OCI-LY1 (cell line): ENCODE measurements at regions not wholly inside any gene's neighbourhood (a gene's known extent, or its start where the extent isn't known, plus 50 kb on each side); places are given as distances from the start of the nearest gene placed in this dataset.

ENCODE experiments used
- H2AFZ ChIP-seq: fragments of 200-600 bp; sonication (generic), shearing (Covaris generic); 2 replicates; pipeline ENCODE4 v1.6.0; 2014; ENCODE audit warnings: antibody characterized with exemption, mild to moderate bottlenecking, low read length
- H3F3A ChIP-seq: fragments of 200-600 bp; sonication (generic), shearing (Covaris generic); 2 replicates; pipeline ENCODE4 v1.6.0; 2014; ENCODE audit warnings: mild to moderate bottlenecking, antibody characterized with exemption, low read length, moderate library complexity; ENCODE audit not compliant: insufficient read depth
- H3K27ac ChIP-seq: fragments of 200-600 bp; sonication (generic); 2 replicates; pipeline ENCODE4 v1.5.1; 2014; ENCODE audit warnings: low read length, mixed run types, mild to moderate bottlenecking, low read depth; ENCODE audit not compliant: poor library complexity, severe bottlenecking
- H3K27me3 ChIP-seq: fragments of 200-600 bp; sonication (generic); 2 replicates; pipeline ENCODE4 v1.6.0; 2014; ENCODE audit warnings: antibody characterized with exemption, mild to moderate bottlenecking, low read length, moderate library complexity; ENCODE audit not compliant: insufficient read depth
- H3K36me3 ChIP-seq: fragments of 200-600 bp; sonication (generic); 2 replicates; pipeline ENCODE4 v1.6.1; 2014; ENCODE audit warnings: mild to moderate bottlenecking, antibody characterized with exemption, low read length, moderate library complexity, mixed read lengths; ENCODE audit not compliant: insufficient read depth
- H3K4me1 ChIP-seq: fragments of 200-600 bp; sonication (generic); 2 replicates; pipeline ENCODE4 v1.5.1; 2014; ENCODE audit warnings: mild to moderate bottlenecking, low read length, moderate library complexity; ENCODE audit not compliant: insufficient read depth, severe bottlenecking
- H3K4me2 ChIP-seq: fragments of 200-600 bp; sonication (generic), shearing (Covaris generic); 2 replicates; pipeline ENCODE4 v1.6.1; 2014; ENCODE audit warnings: low read length
- H3K4me3 ChIP-seq: fragments of 200-600 bp; sonication (generic); 2 replicates; pipeline ENCODE4 v1.5.1; 2014; ENCODE audit warnings: low read length, low read depth, mild to moderate bottlenecking, mixed read lengths; ENCODE audit not compliant: poor library complexity, severe bottlenecking
- H3K79me2 ChIP-seq: fragments of 200-600 bp; shearing (Covaris generic); 2 replicates; pipeline ENCODE4 v1.6.1; 2016; ENCODE audit warnings: mixed run types, low read length, mixed read lengths; ENCODE audit not compliant: insufficient read depth
- H3K9ac ChIP-seq: fragments of 200-600 bp; sonication (generic), shearing (Covaris generic); 2 replicates; pipeline ENCODE4 v1.6.1; 2014; ENCODE audit warnings: mild to moderate bottlenecking, low read length, mixed read lengths
- H3K9me2 ChIP-seq: fragments of 200-600 bp; sonication (generic), shearing (Covaris generic); 2 replicates; pipeline ENCODE4 v1.6.1; 2014; ENCODE audit warnings: low read depth, mild to moderate bottlenecking, low read length, mixed read lengths
- H3K9me3 ChIP-seq: fragments of 200-600 bp; shearing (Covaris generic); 2 replicates; pipeline ENCODE4 v1.6.1; 2014; ENCODE audit warnings: low read length, mixed read lengths
- H4K20me1 ChIP-seq: fragments of 200-600 bp; sonication (generic), shearing (Covaris generic); 2 replicates; pipeline ENCODE4 v1.6.0; 2016; ENCODE audit warnings: mild to moderate bottlenecking, low read length; ENCODE audit not compliant: insufficient read depth
- CTCF ChIP-seq: fragments of 200-600 bp; sonication (generic), shearing (Covaris generic); IDR thresholded peaks from 2 replicates; pipeline ENCODE4 v1.5.1; 2017; ENCODE audit warnings: mild to moderate bottlenecking, antibody characterized with exemption, low read length, moderate library complexity, mixed read lengths
- EZH2 ChIP-seq: fragments of 200-600 bp; sonication (generic), shearing (Covaris generic); IDR thresholded peaks from 2 replicates; pipeline ENCODE4 v1.8.0; 2017; ENCODE audit warnings: borderline replicate concordance, mixed run types, mild to moderate bottlenecking, antibody characterized with exemption, low read length, moderate library complexity, mixed read lengths

- Histone ChIP-seq H3K9me2 (no peaks in the 10 kb centered on the region), H3K4me1 (no peaks in the 10 kb centered on the region), H3K4me3 (no peak overlapping the region), H3K79me2 (no peaks in the 10 kb centered on the region), H3K9me3 (no peaks in the 10 kb centered on the region), H3K9ac (no peak overlapping the region), H3K36me3 (no peaks in the 10 kb centered on the region), H3F3A (no peaks in the 10 kb centered on the region), H3K4me2 (no peak overlapping the region), H4K20me1 (no peaks in the 10 kb centered on the region), H3K27ac (no peak overlapping the region), H2AFZ (no peak overlapping the region), H3K27me3 (no peaks in the 10 kb centered on the region)
- TF ChIP-seq EZH2 (no peak), CTCF (peak; percentile 68)
These were observed 427.5 kb downstream of the VGLL3 start for GRCh38 chr3:86563400-86563970.

- Histone ChIP-seq H3K9me2 (no peaks in the 10 kb centered on the region), H3K4me1 (no peaks in the 10 kb centered on the region), H3K4me3 (no peak overlapping the region), H3F3A (no peaks in the 10 kb centered on the region), H3K9me3 (no peaks in the 10 kb centered on the region), H3K27ac (no peak overlapping the region), H4K20me1 (no peaks in the 10 kb centered on the region), H3K36me3 (no peaks in the 10 kb centered on the region), H3K9ac (no peak overlapping the region), H3K79me2 (no peaks in the 10 kb centered on the region), H2AFZ (no peak overlapping the region), H3K4me2 (no peak overlapping the region), H3K27me3 (no peaks in the 10 kb centered on the region)
- TF ChIP-seq CTCF (no peak), EZH2 (no peak)
These were observed 428.9 kb downstream of the VGLL3 start for GRCh38 chr3:86562090-86562489.

DNA sequence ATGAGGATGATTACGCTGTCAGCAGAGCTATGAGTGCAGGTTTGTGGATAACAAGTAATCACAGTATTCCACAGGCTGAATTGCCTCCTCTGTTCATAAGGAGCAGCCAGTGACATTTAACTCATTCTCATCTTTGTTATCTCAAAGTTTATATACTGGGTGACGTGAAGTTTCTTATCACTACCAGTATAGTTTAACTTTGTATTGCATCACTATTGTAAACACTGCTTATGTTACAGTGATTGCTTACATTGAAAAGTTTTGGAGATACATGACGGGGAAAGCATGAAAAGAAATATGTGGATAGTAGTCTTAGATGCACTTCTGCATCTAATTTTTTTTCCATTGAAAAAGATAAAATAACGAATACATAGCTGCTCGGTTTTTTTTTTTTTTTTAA is 429.7 kb downstream of the VGLL3 start:
- no peak for TF ChIP-seq EZH2
- TF ChIP-seq CTCF, result no peak
- H2AFZ ChIP-seq, result no peak overlapping the region
- no peak overlapping the region for H3K27ac ChIP-seq
- no peaks in the 10 kb centered on the region for H3F3A ChIP-seq
- no peaks in the 10 kb centered on the region for H3K79me2 ChIP-seq
- no peak overlapping the region for H3K4me2 ChIP-seq
- H3K36me3 ChIP-seq, result no peaks in the 10 kb centered on the region
- no peaks in the 10 kb centered on the region for H3K9me3 ChIP-seq
- H3K27me3 ChIP-seq, result no peaks in the 10 kb centered on the region
- H3K9me2 ChIP-seq, result no peaks in the 10 kb centered on the region
- H3K9ac ChIP-seq, result no peak overlapping the region
- no peaks in the 10 kb centered on the region for H4K20me1 ChIP-seq
- no peak overlapping the region for H3K4me3 ChIP-seq
- no peaks in the 10 kb centered on the region for H3K4me1 ChIP-seq
